Osteocyte (in vitro differentiated cells): ENCODE measurements at regions not wholly inside any gene's neighbourhood (a gene's known extent, or its start where the extent isn't known, plus 50 kb on each side); places are given as distances from the start of the nearest gene placed in this dataset.
A peak's percentile ranks its signal among the peaks of the same experiment; 100 is the strongest.
"Not testable (repeated sequence)": the region's sequence is repeated elsewhere in the genome, so short reads cannot be mapped to it uniquely, and the experiment has no call there.

Source experiments
- DNase-seq: peaks from one replicate; pipeline ENCODE4 v3.0.0; 2021; ENCODE audit warnings: mixed read lengths; ENCODE audit not compliant: unreplicated experiment; ENCODE audit errors: extremely low spot score
- H3K27ac Mint-ChIP-seq: one replicate; pipeline ENCODE4 v1.8.0; 2021; ENCODE audit warnings: mild to moderate bottlenecking, mixed read lengths; ENCODE audit not compliant: unreplicated experiment
- H3K27me3 Mint-ChIP-seq: one replicate; pipeline ENCODE4 v1.8.0; 2021; ENCODE audit warnings: mixed read lengths; ENCODE audit not compliant: unreplicated experiment
- H3K36me3 Mint-ChIP-seq: one replicate; pipeline ENCODE4 v1.8.0; 2021; ENCODE audit warnings: mixed read lengths; ENCODE audit not compliant: unreplicated experiment
- H3K4me1 Mint-ChIP-seq: one replicate; pipeline ENCODE4 v1.8.0; 2021; ENCODE audit warnings: mixed read lengths; ENCODE audit not compliant: unreplicated experiment
- H3K4me3 Mint-ChIP-seq: one replicate; pipeline ENCODE4 v1.8.0; 2021; ENCODE audit warnings: mild to moderate bottlenecking, moderate library complexity, mixed read lengths; ENCODE audit not compliant: unreplicated experiment
- H3K9me3 Mint-ChIP-seq: one replicate; pipeline ENCODE4 v1.8.0; 2021; ENCODE audit warnings: mixed read lengths; ENCODE audit not compliant: unreplicated experiment
- CTCF ChIP-seq: fragments of 200-600 bp; sonication (generic); IDR thresholded peaks from 2 replicates; pipeline ENCODE4 v1.5.0; 2021; ENCODE audit warnings: antibody characterized with exemption, mild to moderate bottlenecking, moderate library complexity

GRCh38 chr19:33866696-33867095 is 70.0 kb downstream of the KCTD15 start:
- H3K4me3 Mint-ChIP-seq: no peak overlapping the region
- H3K36me3 Mint-ChIP-seq: no peaks in the 10 kb centered on the region
- no peaks in the 10 kb centered on the region for H3K9me3 Mint-ChIP-seq
- no peaks in the 10 kb centered on the region for H3K27me3 Mint-ChIP-seq
- no peak for DNase-seq
- no peak for TF ChIP-seq CTCF
- peak overlapping the region; percentile 52 for H3K27ac Mint-ChIP-seq
- H3K4me1 Mint-ChIP-seq: peaks cover 27% of the 10 kb centered on the region

GRCh38 chr19:33868076-33868735 is 71.5 kb downstream of the KCTD15 start:
- peaks cover 30% of the 10 kb centered on the region for H3K4me1 Mint-ChIP-seq
- DNase-seq: peak; percentile 60
- H3K9me3 Mint-ChIP-seq: no peaks in the 10 kb centered on the region
- peak overlapping the region; percentile 55 for H3K4me3 Mint-ChIP-seq
- no peaks in the 10 kb centered on the region for H3K36me3 Mint-ChIP-seq
- H3K27me3 Mint-ChIP-seq: no peaks in the 10 kb centered on the region
- peak overlapping the region; percentile 90 for H3K27ac Mint-ChIP-seq
- TF ChIP-seq CTCF: no peak

- H3K27ac Mint-ChIP-seq: peak overlapping the region; percentile 90
- H3K4me1 Mint-ChIP-seq: peaks cover 34% of the 10 kb centered on the region
- H3K4me3 Mint-ChIP-seq: peak overlapping the region; percentile 55
- no peaks in the 10 kb centered on the region for H3K9me3 Mint-ChIP-seq
- no peaks in the 10 kb centered on the region for H3K36me3 Mint-ChIP-seq
- no peak for TF ChIP-seq CTCF
- no peaks in the 10 kb centered on the region for H3K27me3 Mint-ChIP-seq
- DNase-seq: peak; percentile 83
Observed at GRCh38 chr19:33868788-33869412, 72.2 kb downstream of the KCTD15 start.

GRCh38 chr19:33870298-33870932 is 73.7 kb downstream of the KCTD15 start:
- H3K27me3 Mint-ChIP-seq, H3K4me3 Mint-ChIP-seq, H3K27ac Mint-ChIP-seq, H3K9me3 Mint-ChIP-seq, H3K36me3 Mint-ChIP-seq: not testable (repeated sequence)
- peak; percentile 53 for DNase-seq
- peaks cover 42% of the 10 kb centered on the region for H3K4me1 Mint-ChIP-seq

- no peak for DNase-seq
- TF ChIP-seq CTCF: no peak
- peaks cover 54% of the 10 kb centered on the region for H3K4me1 Mint-ChIP-seq
- H3K4me3 Mint-ChIP-seq: no peak overlapping the region
- H3K27ac Mint-ChIP-seq: no peak overlapping the region
- no peaks in the 10 kb centered on the region for H3K9me3 Mint-ChIP-seq
- no peaks in the 10 kb centered on the region for H3K36me3 Mint-ChIP-seq
- H3K27me3 Mint-ChIP-seq: no peaks in the 10 kb centered on the region
Observed at GRCh38 chr19:33871605-33872004, 74.9 kb downstream of the KCTD15 start.
